HEK293 (cell line): ENCODE measurements at regions not wholly inside any gene's neighbourhood (a gene's known extent, or its start where the extent isn't known, plus 50 kb on each side); places are given as distances from the start of the nearest gene placed in this dataset.

Experiments
- CTCF ChIA-PET: fragments of 350-600 bp; formaldehyde crosslinking; extraction: SDS; loops from one replicate; lab custom pipeline; 2021; ENCODE audit warnings: antibody characterized with exemption; lab: Yijun Ruan, JAX
- POLR2A ChIA-PET: fragments of 300-600 bp; formaldehyde crosslinking; extraction: SDS; loops from one replicate; lab custom pipeline; 2020; ENCODE audit warnings: antibody characterized with exemption, inconsistent platforms; lab: Yijun Ruan, JAX
- H3K27ac ChIP-seq: fragments of 200-500 bp; sonication (Bioruptor generic); 2 replicates; pipeline ENCODE4 v1.5.1; 2014; ENCODE audit warnings: low read depth, low read length, control low read depth, inconsistent platforms; ENCODE audit errors: extremely low read depth
- H3K36me3 ChIP-seq, 2 experiments: fragments of 200-500 bp in 1 of 2; sonication (Bioruptor generic) in 1 of 2; 1 replicate in 1 of 2; 2 replicates in 1 of 2; pipeline ENCODE4 v1.5.1; 2014 to 2017; ENCODE audit warnings: inconsistent platforms in 2 of 2, low read length in 2 of 2; ENCODE audit not compliant: control insufficient read depth in 2 of 2, insufficient read depth in 1 of 2
- H3K4me1 ChIP-seq: fragments of 200-500 bp; sonication (Bioruptor generic); 2 replicates; pipeline ENCODE4 v1.5.1; 2014; ENCODE audit warnings: mild to moderate bottlenecking, low read length, inconsistent platforms; ENCODE audit not compliant: control insufficient read depth, insufficient read depth
- H3K4me3 ChIP-seq: 2 replicates; pipeline ENCODE4 v1.5.1; 2011; ENCODE audit warnings: low read depth, mild to moderate bottlenecking, control low read depth, low read length, moderate library complexity
- H3K9me3 ChIP-seq: fragments of 200-500 bp; sonication (Bioruptor generic); 2 replicates; pipeline ENCODE4 v1.5.1; 2014; ENCODE audit warnings: low read depth, low read length, inconsistent platforms; ENCODE audit not compliant: control insufficient read depth, insufficient read depth
- HOXD13 ChIP-seq: sonication (generic); formaldehyde crosslinking; IDR thresholded peaks from 2 replicates; pipeline ENCODE4 v1.8.0; 2022; ENCODE audit warnings: missing genetic modification reagents, borderline replicate concordance
- PRDM1 ChIP-seq: fragments of 450-650 bp; formaldehyde crosslinking; IDR thresholded peaks from 2 replicates; pipeline ENCODE4; 2016; ENCODE audit warnings: missing biosample characterization, missing genetic modification characterization
- SCRT1 ChIP-seq: fragments of 450-650 bp; formaldehyde crosslinking; IDR thresholded peaks from 2 replicates; pipeline ENCODE4 v1.5.1; 2016; ENCODE audit warnings: missing biosample characterization, missing genetic modification characterization, borderline replicate concordance
- YY1 ChIP-seq: fragments of 450-650 bp; formaldehyde crosslinking; IDR thresholded peaks from 2 replicates; pipeline ENCODE4 v1.5.1; 2018; ENCODE audit warnings: missing biosample characterization, missing genetic modification characterization
- ZBTB1 ChIP-seq: fragments of 450-650 bp; formaldehyde crosslinking; IDR thresholded peaks from 2 replicates; pipeline ENCODE4 v1.5.1; 2016; ENCODE audit warnings: missing biosample characterization, missing genetic modification characterization
- ZBTB20 ChIP-seq: fragments of 450-650 bp; formaldehyde crosslinking; IDR thresholded peaks from 2 replicates; pipeline ENCODE4 v1.5.1; 2016; ENCODE audit warnings: missing biosample characterization, missing genetic modification characterization
- ZEB2 ChIP-seq: fragments of 450-650 bp; formaldehyde crosslinking; IDR thresholded peaks from 2 replicates; pipeline ENCODE4 v1.5.1; 2016; ENCODE audit warnings: missing biosample characterization, missing genetic modification characterization
- ZFP37 ChIP-seq: fragments of 450-650 bp; formaldehyde crosslinking; IDR thresholded peaks from 2 replicates; pipeline ENCODE4 v1.5.1; 2016; ENCODE audit warnings: missing biosample characterization, missing genetic modification characterization
- ZFP69B ChIP-seq: fragments of 450-650 bp; formaldehyde crosslinking; IDR thresholded peaks from 2 replicates; pipeline ENCODE4 v1.5.1; 2016; ENCODE audit warnings: missing biosample characterization, missing genetic modification characterization
- ZNF184 ChIP-seq: fragments of 450-650 bp; IDR thresholded peaks from 2 replicates; pipeline ENCODE4 v1.5.1; 2018; ENCODE audit warnings: missing biosample characterization, mild to moderate bottlenecking, missing genetic modification characterization
- ZNF221 ChIP-seq: fragments of 450-650 bp; formaldehyde crosslinking; IDR thresholded peaks from 2 replicates; pipeline ENCODE4 v1.5.1; 2017; ENCODE audit warnings: missing biosample characterization, missing genetic modification characterization, borderline replicate concordance
- ZNF223 ChIP-seq: fragments of 450-650 bp; formaldehyde crosslinking; IDR thresholded peaks from 2 replicates; pipeline ENCODE4 v1.5.1; 2016; ENCODE audit warnings: missing biosample characterization, missing genetic modification characterization
- ZNF350 ChIP-seq: fragments of 450-650 bp; formaldehyde crosslinking; IDR thresholded peaks from 2 replicates; pipeline ENCODE4 v1.5.0; 2017; ENCODE audit warnings: missing biosample characterization, mild to moderate bottlenecking, missing genetic modification characterization
- ZNF404 ChIP-seq: fragments of 450-650 bp; formaldehyde crosslinking; IDR thresholded peaks from 2 replicates; pipeline ENCODE4 v1.5.1; 2017; ENCODE audit warnings: missing biosample characterization, missing genetic modification characterization
- ZNF544 ChIP-seq: fragments of 450-650 bp; formaldehyde crosslinking; IDR thresholded peaks from 2 replicates; pipeline ENCODE4 v1.5.0; 2017; ENCODE audit warnings: missing biosample characterization, missing genetic modification characterization
- ZNF555 ChIP-seq: fragments of 450-650 bp; formaldehyde crosslinking; conservative IDR thresholded peaks from 2 replicates; pipeline ENCODE4 v1.5.1; 2017; ENCODE audit warnings: missing biosample characterization, mild to moderate bottlenecking, missing genetic modification characterization, inconsistent platforms
- ZNF585B ChIP-seq: fragments of 450-650 bp; formaldehyde crosslinking; IDR thresholded peaks from 2 replicates; pipeline ENCODE4 v1.5.1; 2016; ENCODE audit warnings: missing biosample characterization, missing genetic modification characterization
- ZNF626 ChIP-seq: fragments of 450-650 bp; sonication (Bioruptor Pico); formaldehyde crosslinking; IDR thresholded peaks from 2 replicates; pipeline ENCODE4 v1.5.1; 2018; ENCODE audit warnings: missing biosample characterization, missing genetic modification characterization, inconsistent platforms
- ZNF747 ChIP-seq: fragments of 450-650 bp; formaldehyde crosslinking; IDR thresholded peaks from 2 replicates; pipeline ENCODE4 v1.5.1; 2016; ENCODE audit warnings: missing biosample characterization, missing genetic modification characterization
- ZNF837 ChIP-seq: fragments of 450-650 bp; formaldehyde crosslinking; IDR thresholded peaks from 2 replicates; pipeline ENCODE4 v1.5.1; 2016; ENCODE audit warnings: missing biosample characterization, missing genetic modification characterization
- TF ChIP-seq, protein P1 (sequence below): fragments of 450-650 bp; formaldehyde crosslinking; IDR thresholded peaks from 2 replicates; pipeline ENCODE4; 2016; ENCODE audit warnings: missing biosample characterization, missing genetic modification characterization
- TF ChIP-seq, protein P2 (sequence below): fragments of 450-650 bp; formaldehyde crosslinking; conservative IDR thresholded peaks from 2 replicates; pipeline ENCODE4 v1.5.1; 2016; ENCODE audit warnings: low read depth, missing biosample characterization, missing genetic modification characterization
- TF ChIP-seq, protein P3 (sequence below): fragments of 450-650 bp; formaldehyde crosslinking; IDR thresholded peaks from 2 replicates; pipeline ENCODE4 v1.5.1; 2016; ENCODE audit warnings: missing biosample characterization, missing genetic modification characterization

DNA sequence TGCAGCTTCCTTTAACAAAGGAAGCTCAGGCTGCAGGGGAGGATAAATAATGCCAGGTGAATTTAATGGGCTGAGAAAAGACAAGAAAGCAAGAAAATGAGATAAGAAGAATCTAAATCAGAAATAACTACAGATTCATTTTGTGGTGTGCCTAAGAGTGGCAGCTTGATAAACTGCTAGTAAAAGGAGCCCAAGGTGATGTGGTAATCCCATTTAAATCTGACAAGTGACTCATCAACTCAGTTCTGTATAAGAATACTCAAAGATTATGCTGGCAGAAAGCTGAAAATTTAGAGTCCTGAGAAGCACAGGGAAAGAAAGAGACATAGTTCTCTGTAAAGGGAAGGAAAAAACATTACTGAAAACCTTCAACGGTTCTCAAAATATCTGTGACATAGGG, 109.4 kb upstream of the PDE1C start (continued):
- no peak for TF ChIP-seq ZFP69B (tag by site-specific recombination)
- TF ChIP-seq YY1 (tag by site-specific recombination): no peak
- no peak for TF ChIP-seq PRDM1 (tag by site-specific recombination)
- TF ChIP-seq ZNF837 (tag by site-specific recombination): no peak
- TF ChIP-seq ZEB2 (tag by site-specific recombination): no peak
- TF ChIP-seq ZBTB20: no peak

DNA sequence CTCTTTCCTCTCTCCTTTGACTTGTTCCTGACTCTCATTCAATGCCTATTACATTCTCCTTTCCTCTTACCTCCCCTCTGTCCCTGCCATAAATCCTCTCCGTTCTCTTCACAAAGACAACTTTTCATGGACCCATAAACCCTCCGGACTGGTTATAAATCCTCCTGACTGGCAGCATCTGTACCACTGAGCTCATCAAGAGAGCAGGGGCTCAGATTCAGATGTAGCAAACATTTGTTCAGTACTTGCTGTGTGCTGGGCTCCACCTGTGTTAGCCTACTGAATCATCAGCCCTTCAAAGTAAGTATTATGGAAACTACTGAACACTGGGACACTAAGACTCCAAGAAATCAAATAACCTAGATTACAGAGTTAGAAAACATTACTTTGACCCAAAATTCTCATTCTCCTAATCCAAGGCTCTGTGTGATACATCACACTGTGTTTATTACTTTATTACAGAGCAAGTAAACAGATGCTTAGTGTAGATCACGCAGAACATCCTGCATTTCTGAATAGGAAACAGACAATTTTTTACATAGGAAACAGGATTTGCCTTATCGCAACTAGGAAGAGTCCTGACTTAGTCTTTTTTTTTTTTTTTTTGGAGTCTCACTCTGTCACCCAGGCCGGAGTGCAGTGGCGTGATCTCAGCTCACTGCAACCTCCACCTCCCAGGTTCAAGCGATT, 108.6 kb upstream of the PDE1C start:
- Histone ChIP-seq H3K4me1 (no peaks in the 10 kb centered on the region), H3K27ac (no peak overlapping the region), H3K4me3 (no peak overlapping the region), H3K9me3 (no peaks in the 10 kb centered on the region), H3K36me3 (no peaks in the 10 kb centered on the region)
- ChIA-PET POLR2A (no interaction called here), CTCF (interaction anchor here (0.6 to 1.2 kb wide), 4 partner anchors 25 to 397 kb away, joined by 3 to 5 read pairs (median 3); no protein-coding TSS in a partner anchor)
- TF ChIP-seq, protein P1, sequence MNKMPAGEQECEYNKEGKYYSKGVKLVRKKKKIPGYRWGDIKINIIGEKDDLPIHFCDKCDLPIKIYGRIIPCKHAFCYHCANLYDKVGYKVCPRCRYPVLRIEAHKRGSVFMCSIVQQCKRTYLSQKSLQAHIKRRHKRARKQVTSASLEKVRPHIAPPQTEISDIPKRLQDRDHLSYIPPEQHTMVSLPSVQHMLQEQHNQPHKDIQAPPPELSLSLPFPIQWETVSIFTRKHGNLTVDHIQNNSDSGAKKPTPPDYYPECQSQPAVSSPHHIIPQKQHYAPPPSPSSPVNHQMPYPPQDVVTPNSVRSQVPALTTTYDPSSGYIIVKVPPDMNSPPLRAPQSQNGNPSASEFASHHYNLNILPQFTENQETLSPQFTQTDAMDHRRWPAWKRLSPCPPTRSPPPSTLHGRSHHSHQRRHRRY: no peak
- TF ChIP-seq ZNF626 (tag by site-specific recombination) (no peak), ZNF544 (tag by site-specific recombination) (no peak), ZNF221 (no peak), ZNF184 (tag by site-specific recombination) (no peak), SCRT1 (no peak), ZNF747 (no peak), HOXD13 (no peak), ZBTB1 (tag by site-specific recombination) (no peak), ZNF223 (no peak), ZNF404 (tag by site-specific recombination) (no peak), ZFP37 (tag by site-specific recombination) (no peak), ZNF585B (no peak), ZNF350 (tag by site-specific recombination) (no peak), ZNF555 (tag by site-specific recombination) (no peak)
- TF ChIP-seq, protein P2, sequence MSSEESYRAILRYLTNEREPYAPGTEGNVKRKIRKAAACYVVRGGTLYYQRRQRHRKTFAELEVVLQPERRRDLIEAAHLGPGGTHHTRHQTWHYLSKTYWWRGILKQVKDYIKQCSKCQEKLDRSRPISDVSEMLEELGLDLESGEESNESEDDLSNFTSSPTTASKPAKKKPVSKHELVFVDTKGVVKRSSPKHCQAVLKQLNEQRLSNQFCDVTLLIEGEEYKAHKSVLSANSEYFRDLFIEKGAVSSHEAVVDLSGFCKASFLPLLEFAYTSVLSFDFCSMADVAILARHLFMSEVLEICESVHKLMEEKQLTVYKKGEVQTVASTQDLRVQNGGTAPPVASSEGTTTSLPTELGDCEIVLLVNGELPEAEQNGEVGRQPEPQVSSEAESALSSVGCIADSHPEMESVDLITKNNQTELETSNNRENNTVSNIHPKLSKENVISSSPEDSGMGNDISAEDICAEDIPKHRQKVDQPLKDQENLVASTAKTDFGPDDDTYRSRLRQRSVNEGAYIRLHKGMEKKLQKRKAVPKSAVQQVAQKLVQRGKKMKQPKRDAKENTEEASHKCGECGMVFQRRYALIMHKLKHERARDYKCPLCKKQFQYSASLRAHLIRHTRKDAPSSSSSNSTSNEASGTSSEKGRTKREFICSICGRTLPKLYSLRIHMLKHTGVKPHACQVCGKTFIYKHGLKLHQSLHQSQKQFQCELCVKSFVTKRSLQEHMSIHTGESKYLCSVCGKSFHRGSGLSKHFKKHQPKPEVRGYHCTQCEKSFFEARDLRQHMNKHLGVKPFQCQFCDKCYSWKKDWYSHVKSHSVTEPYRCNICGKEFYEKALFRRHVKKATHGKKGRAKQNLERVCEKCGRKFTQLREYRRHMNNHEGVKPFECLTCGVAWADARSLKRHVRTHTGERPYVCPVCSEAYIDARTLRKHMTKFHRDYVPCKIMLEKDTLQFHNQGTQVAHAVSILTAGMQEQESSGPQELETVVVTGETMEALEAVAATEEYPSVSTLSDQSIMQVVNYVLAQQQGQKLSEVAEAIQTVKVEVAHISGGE (tag by site-specific recombination): no peak
- TF ChIP-seq, protein P3, sequence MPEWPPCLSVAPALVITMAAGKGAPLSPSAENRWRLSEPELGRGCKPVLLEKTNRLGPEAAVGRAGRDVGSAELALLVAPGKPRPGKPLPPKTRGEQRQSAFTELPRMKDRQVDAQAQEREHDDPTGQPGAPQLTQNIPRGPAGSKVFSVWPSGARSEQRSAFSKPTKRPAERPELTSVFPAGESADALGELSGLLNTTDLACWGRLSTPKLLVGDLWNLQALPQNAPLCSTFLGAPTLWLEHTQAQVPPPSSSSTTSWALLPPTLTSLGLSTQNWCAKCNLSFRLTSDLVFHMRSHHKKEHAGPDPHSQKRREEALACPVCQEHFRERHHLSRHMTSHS (tag by site-specific recombination): no peak
